ENCODE measurements at regions not wholly inside any gene's neighbourhood (a gene's known extent, or its start where the extent isn't known, plus 50 kb on each side); places are given as distances from the start of the nearest gene placed in this dataset.

DNA sequence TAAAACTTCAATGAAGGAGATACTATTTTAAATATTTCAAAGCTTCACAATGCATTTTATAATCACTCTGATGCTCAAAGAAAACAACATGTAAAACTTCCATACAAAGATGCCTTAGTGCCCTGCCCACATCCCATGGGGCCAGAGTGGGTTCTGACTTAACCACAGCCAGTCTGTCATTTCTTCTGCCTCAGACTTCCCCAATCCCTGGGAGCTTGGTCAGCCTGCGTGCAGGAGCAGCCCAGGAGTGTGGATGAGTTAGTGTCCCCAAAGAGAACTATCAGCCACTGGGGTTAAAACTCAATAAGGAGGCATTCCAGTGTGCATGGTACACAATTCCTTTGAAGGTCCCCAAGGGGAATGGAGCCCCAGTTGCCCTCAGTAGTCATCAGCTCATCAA, 100.3 kb downstream of the PTCSC3 start:
- TF ChIP-seq, protein P1, sequence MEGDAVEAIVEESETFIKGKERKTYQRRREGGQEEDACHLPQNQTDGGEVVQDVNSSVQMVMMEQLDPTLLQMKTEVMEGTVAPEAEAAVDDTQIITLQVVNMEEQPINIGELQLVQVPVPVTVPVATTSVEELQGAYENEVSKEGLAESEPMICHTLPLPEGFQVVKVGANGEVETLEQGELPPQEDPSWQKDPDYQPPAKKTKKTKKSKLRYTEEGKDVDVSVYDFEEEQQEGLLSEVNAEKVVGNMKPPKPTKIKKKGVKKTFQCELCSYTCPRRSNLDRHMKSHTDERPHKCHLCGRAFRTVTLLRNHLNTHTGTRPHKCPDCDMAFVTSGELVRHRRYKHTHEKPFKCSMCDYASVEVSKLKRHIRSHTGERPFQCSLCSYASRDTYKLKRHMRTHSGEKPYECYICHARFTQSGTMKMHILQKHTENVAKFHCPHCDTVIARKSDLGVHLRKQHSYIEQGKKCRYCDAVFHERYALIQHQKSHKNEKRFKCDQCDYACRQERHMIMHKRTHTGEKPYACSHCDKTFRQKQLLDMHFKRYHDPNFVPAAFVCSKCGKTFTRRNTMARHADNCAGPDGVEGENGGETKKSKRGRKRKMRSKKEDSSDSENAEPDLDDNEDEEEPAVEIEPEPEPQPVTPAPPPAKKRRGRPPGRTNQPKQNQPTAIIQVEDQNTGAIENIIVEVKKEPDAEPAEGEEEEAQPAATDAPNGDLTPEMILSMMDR (IDR thresholded peaks at IDR 0.05; ENCODE audit: insufficient read depth, low read depth, low read length), result no peak
- TF ChIP-seq EZH2 (IDR thresholded peaks at IDR 0.05; ENCODE audit: insufficient read depth, low read length), result no peak

Measured in astrocyte (in vitro differentiated cells and primary cell).